ENCODE measurements at regions not wholly inside any gene's neighbourhood (a gene's known extent, or its start where the extent isn't known, plus 50 kb on each side); places are given as distances from the start of the nearest gene placed in this dataset.

DNA sequence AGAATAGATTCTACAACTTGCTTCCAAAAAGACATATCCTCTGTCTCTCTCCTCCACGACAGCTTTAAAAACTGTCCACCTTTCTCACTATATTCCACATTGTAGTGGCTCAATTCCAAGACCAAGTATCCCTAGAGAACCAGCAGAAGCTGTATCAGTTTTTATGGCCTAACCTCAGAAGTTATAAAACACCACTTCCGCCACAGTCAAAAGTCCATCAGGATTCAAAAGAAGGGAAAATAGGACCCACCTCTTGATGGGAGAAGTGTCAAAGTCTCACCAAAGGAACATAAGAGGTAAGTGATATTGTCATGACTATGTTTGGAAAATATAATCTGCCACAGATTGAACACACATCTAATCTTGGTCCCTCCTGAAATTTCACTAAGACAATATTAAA, 299.2 kb upstream of the RGMB start:
- no peak for TF ChIP-seq POLR2AphosphoS5 (IDR thresholded peaks at IDR 0.05; ENCODE audit: low read depth, low read length)
- no peak for TF ChIP-seq POLR2A (IDR thresholded peaks at IDR 0.05; ENCODE audit: low read depth, low read length)
